ENCODE measurements at regions not wholly inside any gene's neighbourhood (a gene's known extent, or its start where the extent isn't known, plus 50 kb on each side); places are given as distances from the start of the nearest gene placed in this dataset.

- Histone ChIP-seq H3K4me2 (ENCODE audit: insufficient read depth, low read length) (no peak overlapping the region), H3K9ac (ENCODE audit: insufficient read depth in 1 of 2, low read depth in 2 of 2, low read length in 2 of 2) (no peak overlapping the region), H3K27ac (ENCODE audit: extremely low read depth, low read depth, low read length) (no peak overlapping the region), H3K4me3 (no peak overlapping the region), H4K20me1 (replicated peaks; ENCODE audit: control insufficient read depth, insufficient read depth, low read length) (no peaks in the 10 kb centered on the region), H3K9me3 (replicated peaks; ENCODE audit: control insufficient read depth, insufficient read depth, low read depth, low read length) (no peaks in the 10 kb centered on the region), H3K9me1 (ENCODE audit: control insufficient read depth, insufficient read depth, low read length) (no peaks in the 10 kb centered on the region), H3K27me3 (ENCODE audit: control insufficient read depth in 2 of 2, insufficient read depth in 2 of 2, low read length in 2 of 2) (no peaks in the 10 kb centered on the region), H2AFZ (ENCODE audit: low read depth, low read length) (no peak overlapping the region), H3K4me1 (replicated peaks in 1 of 2; ENCODE audit: control insufficient read depth in 2 of 2, insufficient read depth in 2 of 2, low read length in 2 of 2) (no peaks in the 10 kb centered on the region), H3K79me2 (ENCODE audit: control insufficient read depth, insufficient read depth, low read length) (no peaks in the 10 kb centered on the region), H3K36me3 (ENCODE audit: control insufficient read depth, insufficient read depth, low read length) (no peaks in the 10 kb centered on the region)
- no peak for TF ChIP-seq ZNF3 (CRISPR knock-in tag; IDR thresholded peaks at IDR 0.05)
- no peak for TF ChIP-seq IFI16 (CRISPR knock-in tag; IDR thresholded peaks at IDR 0.05)
- no peak for TF ChIP-seq MIER1 (IDR thresholded peaks at IDR 0.05; ENCODE audit: low read depth)
- intact Hi-C loops (cut with micrococcal nuclease) (no loop called here), in situ Hi-C loops (cut with MboI) (no loop called here)
- ATAC-seq (no peak), DNase-seq (ENCODE audit: extremely low read depth in 1 of 4, low spot score in 3 of 4) (no peak), FAIRE-seq (no peak)
- ChIA-PET POLR2A (no interaction called here), CTCF (ENCODE audit: low intra/inter-chr PET ratio) (no interaction called here)
- 2% methylated on average over 5 of the region's 5 CpGs for WGBS (ENCODE audit: insufficient coverage, low coverage, missing lambda C conversion rate)
- BruUV-seq (replicated peaks) = no TSS peak
These were observed 199.8 kb upstream of the FBXL7 start for GRCh38 chr5:15300141-15300540.

- H3K9me1 ChIP-seq (ENCODE audit: control insufficient read depth, insufficient read depth, low read length) = no peaks in the 10 kb centered on the region
- intact Hi-C loops (cut with micrococcal nuclease) = no loop called here
- H3K27ac ChIP-seq (ENCODE audit: extremely low read depth, low read depth, low read length) = no peak overlapping the region
- no peaks in the 10 kb centered on the region for H4K20me1 ChIP-seq (replicated peaks; ENCODE audit: control insufficient read depth, insufficient read depth, low read length)
- H3K4me3 ChIP-seq = no peak overlapping the region
- H3K4me1 ChIP-seq (replicated peaks in 1 of 2; ENCODE audit: control insufficient read depth in 2 of 2, insufficient read depth in 2 of 2, low read length in 2 of 2) = no peaks in the 10 kb centered on the region
- no peak overlapping the region for H2AFZ ChIP-seq (ENCODE audit: low read depth, low read length)
- no peaks in the 10 kb centered on the region for H3K27me3 ChIP-seq (ENCODE audit: control insufficient read depth in 2 of 2, insufficient read depth in 2 of 2, low read length in 2 of 2)
- no peak overlapping the region for H3K4me2 ChIP-seq (ENCODE audit: insufficient read depth, low read length)
- H3K9me3 ChIP-seq (replicated peaks; ENCODE audit: control insufficient read depth, insufficient read depth, low read depth, low read length) = no peaks in the 10 kb centered on the region; the same call in 1 of the 2 replicates
- no peaks in the 10 kb centered on the region for H3K36me3 ChIP-seq (ENCODE audit: control insufficient read depth, insufficient read depth, low read length)
- in situ Hi-C loops (cut with MboI) = no loop called here
- WGBS (ENCODE audit: insufficient coverage, low coverage, missing lambda C conversion rate) = 3% methylated on average over 6 of the region's 6 CpGs
- ChIA-PET POLR2A (no interaction called here), CTCF (ENCODE audit: low intra/inter-chr PET ratio) (no interaction called here)
- ATAC-seq (no peak), FAIRE-seq (no peak), DNase-seq (ENCODE audit: extremely low read depth in 1 of 4, low spot score in 3 of 4) (peak in 1 of 4 experiments; percentile 1)
- no TSS peak for BruUV-seq (replicated peaks)
- no peaks in the 10 kb centered on the region for H3K79me2 ChIP-seq (ENCODE audit: control insufficient read depth, insufficient read depth, low read length)
- no peak overlapping the region for H3K9ac ChIP-seq (ENCODE audit: insufficient read depth in 1 of 2, low read depth in 2 of 2, low read length in 2 of 2)
- no peak for TF ChIP-seq HLTF (IDR thresholded peaks at IDR 0.05)
- no peak for TF ChIP-seq MYBL2 (IDR thresholded peaks at IDR 0.05; ENCODE audit: low read depth)
- TF ChIP-seq MYBL2 (CRISPR knock-in tag; IDR thresholded peaks at IDR 0.05; ENCODE audit: borderline replicate concordance) = no peak
- no peak for TF ChIP-seq ADNP (tag; IDR thresholded peaks at IDR 0.05)
- TF ChIP-seq STAG1 (CRISPR knock-in tag; IDR thresholded peaks at IDR 0.05; ENCODE audit: borderline replicate concordance) = no peak
- TF ChIP-seq ZNF408 (CRISPR knock-in tag; IDR thresholded peaks at IDR 0.05; ENCODE audit: low read depth) = no peak
- no peak for TF ChIP-seq POLR2A (conservative IDR thresholded peaks at IDR 0.05)
- no peak for TF ChIP-seq ZBTB9 (CRISPR knock-in tag; IDR thresholded peaks at IDR 0.05)
- TF ChIP-seq VEZF1 (CRISPR knock-in tag; IDR thresholded peaks at IDR 0.05) = no peak
- no peak for TF ChIP-seq PRMT5 (CRISPR knock-in tag; IDR thresholded peaks at IDR 0.05)
- no peak for TF ChIP-seq MTF1 (CRISPR knock-in tag; IDR thresholded peaks at IDR 0.05; ENCODE audit: borderline replicate concordance)
- TF ChIP-seq BRCA1 (IDR thresholded peaks at IDR 0.05) = no peak
- TF ChIP-seq BRCA1 (CRISPR knock-in tag; IDR thresholded peaks at IDR 0.05) = no peak
- TF ChIP-seq GATAD2B (IDR thresholded peaks at IDR 0.05; ENCODE audit: borderline replicate concordance) = no peak
- no peak for TF ChIP-seq ZNF212 (CRISPR knock-in tag; IDR thresholded peaks at IDR 0.05)
These were observed 209.0 kb upstream of the FBXL7 start for GRCh38 chr5:15290953-15291352.

Measured in K562 (cell line).